ENCODE measurements at regions not wholly inside any gene's neighbourhood (a gene's known extent, or its start where the extent isn't known, plus 50 kb on each side); places are given as distances from the start of the nearest gene placed in this dataset.

DNA sequence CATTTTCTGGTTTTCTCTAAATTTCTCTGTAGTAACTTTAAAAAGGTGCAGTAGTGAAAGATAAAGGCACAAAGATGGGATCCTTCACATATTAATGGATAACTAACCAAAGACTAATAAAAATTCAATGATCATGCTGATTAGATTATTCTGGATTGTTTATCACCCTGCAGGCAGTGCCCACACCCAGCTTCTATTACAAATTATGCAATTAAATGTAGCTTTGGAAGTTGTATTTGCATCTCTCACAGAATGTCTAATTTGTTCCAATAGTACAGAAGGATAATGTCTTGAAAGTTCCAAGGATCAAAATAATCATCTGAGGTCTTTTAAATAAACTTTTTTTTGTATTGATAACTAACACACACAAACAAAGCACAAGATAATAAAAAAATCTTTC is 837.6 kb downstream of the HACE1 start:
- DNase-seq (ENCODE audit: insufficient read length, low spot score) (no peak), FAIRE-seq (no peak)
- TF ChIP-seq CTCF (IDR thresholded peaks at IDR 0.05; ENCODE audit: insufficient read depth, missing control alignments) = no peak

- no peak for TF ChIP-seq CTCF (IDR thresholded peaks at IDR 0.05; ENCODE audit: insufficient read depth, missing control alignments)
- no peak for FAIRE-seq
- DNase-seq (ENCODE audit: insufficient read length, low spot score) = no peak
These were observed 840.5 kb downstream of the HACE1 start for GRCh38 chr6:104019075-104019753.

GRCh38 chr6:104017410-104018381 is 842.0 kb downstream of the HACE1 start:
- FAIRE-seq (no peak), DNase-seq (ENCODE audit: insufficient read length, low spot score) (no peak)
- no peak for TF ChIP-seq CTCF (IDR thresholded peaks at IDR 0.05; ENCODE audit: insufficient read depth, missing control alignments)

- TF ChIP-seq CTCF (IDR thresholded peaks at IDR 0.05; ENCODE audit: insufficient read depth, missing control alignments) = no peak
- DNase-seq (ENCODE audit: insufficient read length, low spot score) = no peak
- FAIRE-seq = no peak
These were observed 845.4 kb downstream of the HACE1 start for GRCh38 chr6:104014163-104014959.

DNA sequence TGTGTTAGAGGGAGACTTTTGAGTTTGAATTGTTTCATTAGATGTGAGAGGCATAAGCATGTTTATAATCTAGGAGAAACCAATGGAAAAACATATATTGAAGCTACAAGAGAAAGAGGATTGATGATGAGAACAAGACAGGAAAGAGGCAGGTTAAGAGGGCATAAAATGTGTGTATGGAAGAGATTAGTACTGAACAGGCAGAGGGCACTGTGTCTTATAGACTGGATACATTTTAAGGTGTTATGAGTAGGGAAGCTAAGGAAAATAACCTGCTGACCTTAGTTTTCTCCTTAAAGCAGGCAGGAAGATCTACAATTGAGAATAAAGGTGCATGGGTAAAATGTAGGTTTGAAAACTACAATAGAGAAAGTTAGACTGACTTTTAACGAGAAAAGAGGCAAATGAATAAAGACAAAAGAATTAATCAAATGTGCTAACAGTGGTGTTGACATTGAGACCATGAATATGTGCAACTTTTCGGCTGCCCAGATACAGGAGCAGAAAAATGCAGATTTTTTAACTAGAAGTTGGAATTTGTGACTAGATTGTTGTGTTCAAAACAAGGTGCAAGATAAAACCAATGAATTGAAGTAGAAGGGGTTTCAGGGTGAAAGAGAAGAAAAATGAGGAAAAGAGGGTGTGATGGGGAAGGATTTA is 846.3 kb downstream of the HACE1 start:
- DNase-seq (ENCODE audit: insufficient read length, low spot score) (no peak), FAIRE-seq (no peak)
- no peak for TF ChIP-seq CTCF (IDR thresholded peaks at IDR 0.05; ENCODE audit: insufficient read depth, missing control alignments)

- TF ChIP-seq CTCF (IDR thresholded peaks at IDR 0.05; ENCODE audit: insufficient read depth, missing control alignments) = no peak
- DNase-seq (ENCODE audit: insufficient read length, low spot score) (no peak), FAIRE-seq (peak; percentile 29)
These were observed 848.8 kb downstream of the HACE1 start for GRCh38 chr6:104010897-104011296.
